HL-60 (cell line): ENCODE measurements at regions not wholly inside any gene's neighbourhood (a gene's known extent, or its start where the extent isn't known, plus 50 kb on each side); places are given as distances from the start of the nearest gene placed in this dataset.

ENCODE experiments used
- DNase-seq, 2 experiments: peaks; one replicate each; pipeline ENCODE4 v3.0.0-alpha.2; 2010 to 2020; ENCODE audit warnings: low read depth in 1 of 2, low spot score in 1 of 2
- H3K27ac ChIP-seq: fragments of 250-450 bp; sonication (Bioruptor Pico); replicated peaks from 2 replicates; pipeline ENCODE4 v1.5.1; 2020; ENCODE audit warnings: mild to moderate bottlenecking, moderate library complexity
- H3K27me3 ChIP-seq: fragments of 250-450 bp; sonication (Bioruptor Pico); 2 replicates; pipeline ENCODE4 v1.5.1; 2021; ENCODE audit warnings: mild to moderate bottlenecking, moderate library complexity; ENCODE audit not compliant: insufficient read depth, poor library complexity, severe bottlenecking
- H3K4me3 ChIP-seq: replicated peaks from 2 replicates; pipeline ENCODE4 v1.5.1; 2011; ENCODE audit warnings: mild to moderate bottlenecking, control low read depth, low read length; ENCODE audit not compliant: insufficient read depth
- GABPA ChIP-seq: IDR thresholded peaks from 2 replicates; pipeline ENCODE4 v1.6.1; 2012; ENCODE audit warnings: low read depth
- POLR2AphosphoS5 ChIP-seq: IDR thresholded peaks from 2 replicates; pipeline ENCODE4 v1.6.1; 2012; ENCODE audit warnings: low read depth
- SPI1 ChIP-seq: IDR thresholded peaks from 2 replicates; pipeline ENCODE4 v1.6.1; 2012; ENCODE audit warnings: low read depth, mild to moderate bottlenecking, borderline replicate concordance
- TF ChIP-seq, protein P1 (sequence below): IDR thresholded peaks from 2 replicates; pipeline ENCODE4 v1.6.1; 2012; ENCODE audit warnings: low read depth; ENCODE audit not compliant: insufficient replicate concordance
- TF ChIP-seq, protein P2 (sequence below): IDR thresholded peaks from one replicate; pipeline ENCODE4 v1.5.1; 2011; ENCODE audit warnings: low read length, control low read depth, inconsistent platforms; ENCODE audit not compliant: insufficient read depth

GRCh38 chr7:69414555-69414954 is 183.7 kb upstream of the AUTS2 start:
- no peak for DNase-seq
- no peak for TF ChIP-seq GABPA
- TF ChIP-seq POLR2AphosphoS5 = no peak
- TF ChIP-seq, protein P1, sequence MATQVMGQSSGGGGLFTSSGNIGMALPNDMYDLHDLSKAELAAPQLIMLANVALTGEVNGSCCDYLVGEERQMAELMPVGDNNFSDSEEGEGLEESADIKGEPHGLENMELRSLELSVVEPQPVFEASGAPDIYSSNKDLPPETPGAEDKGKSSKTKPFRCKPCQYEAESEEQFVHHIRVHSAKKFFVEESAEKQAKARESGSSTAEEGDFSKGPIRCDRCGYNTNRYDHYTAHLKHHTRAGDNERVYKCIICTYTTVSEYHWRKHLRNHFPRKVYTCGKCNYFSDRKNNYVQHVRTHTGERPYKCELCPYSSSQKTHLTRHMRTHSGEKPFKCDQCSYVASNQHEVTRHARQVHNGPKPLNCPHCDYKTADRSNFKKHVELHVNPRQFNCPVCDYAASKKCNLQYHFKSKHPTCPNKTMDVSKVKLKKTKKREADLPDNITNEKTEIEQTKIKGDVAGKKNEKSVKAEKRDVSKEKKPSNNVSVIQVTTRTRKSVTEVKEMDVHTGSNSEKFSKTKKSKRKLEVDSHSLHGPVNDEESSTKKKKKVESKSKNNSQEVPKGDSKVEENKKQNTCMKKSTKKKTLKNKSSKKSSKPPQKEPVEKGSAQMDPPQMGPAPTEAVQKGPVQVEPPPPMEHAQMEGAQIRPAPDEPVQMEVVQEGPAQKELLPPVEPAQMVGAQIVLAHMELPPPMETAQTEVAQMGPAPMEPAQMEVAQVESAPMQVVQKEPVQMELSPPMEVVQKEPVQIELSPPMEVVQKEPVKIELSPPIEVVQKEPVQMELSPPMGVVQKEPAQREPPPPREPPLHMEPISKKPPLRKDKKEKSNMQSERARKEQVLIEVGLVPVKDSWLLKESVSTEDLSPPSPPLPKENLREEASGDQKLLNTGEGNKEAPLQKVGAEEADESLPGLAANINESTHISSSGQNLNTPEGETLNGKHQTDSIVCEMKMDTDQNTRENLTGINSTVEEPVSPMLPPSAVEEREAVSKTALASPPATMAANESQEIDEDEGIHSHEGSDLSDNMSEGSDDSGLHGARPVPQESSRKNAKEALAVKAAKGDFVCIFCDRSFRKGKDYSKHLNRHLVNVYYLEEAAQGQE = no peak
- no peak for TF ChIP-seq SPI1
- TF ChIP-seq, protein P2, sequence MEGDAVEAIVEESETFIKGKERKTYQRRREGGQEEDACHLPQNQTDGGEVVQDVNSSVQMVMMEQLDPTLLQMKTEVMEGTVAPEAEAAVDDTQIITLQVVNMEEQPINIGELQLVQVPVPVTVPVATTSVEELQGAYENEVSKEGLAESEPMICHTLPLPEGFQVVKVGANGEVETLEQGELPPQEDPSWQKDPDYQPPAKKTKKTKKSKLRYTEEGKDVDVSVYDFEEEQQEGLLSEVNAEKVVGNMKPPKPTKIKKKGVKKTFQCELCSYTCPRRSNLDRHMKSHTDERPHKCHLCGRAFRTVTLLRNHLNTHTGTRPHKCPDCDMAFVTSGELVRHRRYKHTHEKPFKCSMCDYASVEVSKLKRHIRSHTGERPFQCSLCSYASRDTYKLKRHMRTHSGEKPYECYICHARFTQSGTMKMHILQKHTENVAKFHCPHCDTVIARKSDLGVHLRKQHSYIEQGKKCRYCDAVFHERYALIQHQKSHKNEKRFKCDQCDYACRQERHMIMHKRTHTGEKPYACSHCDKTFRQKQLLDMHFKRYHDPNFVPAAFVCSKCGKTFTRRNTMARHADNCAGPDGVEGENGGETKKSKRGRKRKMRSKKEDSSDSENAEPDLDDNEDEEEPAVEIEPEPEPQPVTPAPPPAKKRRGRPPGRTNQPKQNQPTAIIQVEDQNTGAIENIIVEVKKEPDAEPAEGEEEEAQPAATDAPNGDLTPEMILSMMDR = no peak
- Histone ChIP-seq H3K27me3 (no peaks in the 10 kb centered on the region), H3K4me3 (no peak overlapping the region), H3K27ac (no peak overlapping the region)

DNA sequence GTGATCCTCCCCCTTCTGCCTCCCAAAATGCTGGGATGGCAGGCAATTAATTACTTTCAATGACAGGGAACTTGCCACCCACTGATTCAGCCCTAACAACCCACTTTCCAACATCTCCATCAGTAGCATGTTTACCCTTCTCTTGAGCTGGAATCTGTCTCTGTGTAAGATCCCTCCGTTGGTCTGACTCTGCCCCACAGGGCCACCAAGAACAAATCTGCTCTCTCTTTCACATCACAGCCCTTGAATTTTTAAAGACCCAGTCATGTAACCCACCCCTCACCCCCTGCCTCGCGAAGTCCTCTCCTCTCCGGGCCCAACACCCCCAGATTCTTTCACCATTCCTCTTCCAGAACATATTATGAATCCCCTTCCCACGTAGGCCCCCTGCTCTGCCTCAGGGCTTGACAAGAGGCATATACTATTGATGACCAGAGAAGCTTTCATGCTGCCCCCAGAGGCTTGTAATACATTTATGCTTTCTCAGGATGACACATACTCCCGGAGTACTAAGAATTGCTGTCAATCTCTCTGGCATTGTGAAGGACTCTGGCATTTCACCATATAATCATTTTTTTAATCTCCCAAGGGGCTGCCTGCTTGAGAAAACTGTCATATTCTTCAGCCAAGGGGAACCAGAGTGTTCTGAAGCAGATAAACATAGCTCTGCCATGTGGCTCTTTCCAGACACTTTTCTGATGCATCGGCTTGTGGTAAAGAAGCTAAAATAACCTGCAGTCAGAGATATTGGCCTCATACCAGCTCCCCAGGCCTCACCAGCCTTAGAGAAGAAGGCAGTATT is 179.2 kb upstream of the AUTS2 start:
- DNase-seq = no peak
- Histone ChIP-seq H3K4me3 (no peak overlapping the region), H3K27me3 (no peaks in the 10 kb centered on the region), H3K27ac (no peak overlapping the region)
- TF ChIP-seq GABPA = no peak
- TF ChIP-seq POLR2AphosphoS5 = no peak
- TF ChIP-seq SPI1 = no peak
- TF ChIP-seq, protein P1 = no peak
- TF ChIP-seq, protein P2 = no peak

GRCh38 chr7:69419934-69420333 is 178.3 kb upstream of the AUTS2 start:
- DNase-seq = no peak

More at GRCh38 chr7:69419934-69420333, 178.3 kb upstream of the AUTS2 start:
- Histone ChIP-seq H3K4me3 (no peak overlapping the region), H3K27ac (no peak overlapping the region), H3K27me3 (no peaks in the 10 kb centered on the region)
- TF ChIP-seq GABPA (no peak), POLR2AphosphoS5 (no peak), SPI1 (no peak)
- TF ChIP-seq, protein P1 = no peak
- TF ChIP-seq, protein P2 = no peak
